Ecto neural progenitor cell (in vitro differentiated cells): ENCODE measurements at regions not wholly inside any gene's neighbourhood (a gene's known extent, or its start where the extent isn't known, plus 50 kb on each side); places are given as distances from the start of the nearest gene placed in this dataset.

Experiments
- DNase-seq: peaks from one replicate; pipeline ENCODE4 v3.0.0-alpha.2; 2018; ENCODE audit warnings: low spot score

GRCh38 chr9:108720191-108720642 is 135.6 kb downstream of the ACTL7B start:
- no peak for DNase-seq

- DNase-seq = no peak
These were observed 145.4 kb downstream of the ACTL7B start for GRCh38 chr9:108710424-108710823.

GRCh38 chr9:108709997-108710396 is 145.8 kb downstream of the ACTL7B start:
- no peak for DNase-seq

- no peak for DNase-seq
These were observed 146.7 kb downstream of the ACTL7B start for GRCh38 chr9:108709126-108709525.

GRCh38 chr9:108708448-108708847 is 147.3 kb downstream of the ACTL7B start:
- DNase-seq = no peak

- no peak for DNase-seq
These were observed 148.7 kb downstream of the ACTL7B start for GRCh38 chr9:108707120-108707519.

- DNase-seq = no peak
These were observed 151.5 kb downstream of the ACTL7B start for GRCh38 chr9:108704156-108704852.

GRCh38 chr9:108703429-108703828 is 152.4 kb downstream of the ACTL7B start:
- no peak for DNase-seq

GRCh38 chr9:108702681-108703080 is 153.1 kb downstream of the ACTL7B start:
- DNase-seq = no peak

- DNase-seq = no peak
These were observed 157.0 kb downstream of the ACTL7B start for GRCh38 chr9:108698801-108699200.

- DNase-seq = no peak
These were observed 157.6 kb downstream of the ACTL7B start for GRCh38 chr9:108698231-108698630.

GRCh38 chr9:108696156-108696555 is 159.6 kb downstream of the ACTL7B start:
- DNase-seq = no peak

- no peak for DNase-seq
These were observed 161.6 kb downstream of the ACTL7B start for GRCh38 chr9:108694170-108694569.

- DNase-seq = peak; percentile 19
These were observed 164.2 kb downstream of the ACTL7B start for GRCh38 chr9:108691614-108692013.

GRCh38 chr9:108688676-108689075 is 167.1 kb downstream of the ACTL7B start:
- DNase-seq = no peak

GRCh38 chr9:108688051-108688450 is 167.7 kb downstream of the ACTL7B start:
- peak; percentile 8 for DNase-seq

- DNase-seq = peak; percentile 16
These were observed 168.5 kb downstream of the ACTL7B start for GRCh38 chr9:108687006-108687987.

- peak; percentile 21 for DNase-seq
These were observed 171.3 kb downstream of the ACTL7B start for GRCh38 chr9:108684288-108685025.

- peak; percentile 19 for DNase-seq
These were observed 172.5 kb downstream of the ACTL7B start for GRCh38 chr9:108683245-108683644.

GRCh38 chr9:108681851-108682590 is 173.8 kb downstream of the ACTL7B start:
- no peak for DNase-seq

GRCh38 chr9:108680946-108681345 is 174.8 kb downstream of the ACTL7B start:
- DNase-seq = peak; percentile 6

- no peak for DNase-seq
These were observed 178.0 kb downstream of the ACTL7B start for GRCh38 chr9:108677776-108678175.
